GM18951 (cell line): ENCODE measurements at regions not wholly inside any gene's neighbourhood (a gene's known extent, or its start where the extent isn't known, plus 50 kb on each side); places are given as distances from the start of the nearest gene placed in this dataset.

Experiments used
- POLR2A ChIP-seq: IDR thresholded peaks from 4 replicates; pipeline ENCODE4 v1.6.1; 2011; ENCODE audit warnings: mild to moderate bottlenecking; ENCODE audit not compliant: insufficient read length, insufficient read depth; ENCODE audit errors: extremely low read depth
- in situ Hi-C: fragments of 300-500 bp; cut with MboI; formaldehyde crosslinking; loops from one replicate; pipeline ENCODE4 v1.12.0; 2022; ENCODE audit warnings: low sequenced_read_pairs, mixed read lengths, inconsistent platforms; ENCODE audit not compliant: unreplicated experiment

DNA sequence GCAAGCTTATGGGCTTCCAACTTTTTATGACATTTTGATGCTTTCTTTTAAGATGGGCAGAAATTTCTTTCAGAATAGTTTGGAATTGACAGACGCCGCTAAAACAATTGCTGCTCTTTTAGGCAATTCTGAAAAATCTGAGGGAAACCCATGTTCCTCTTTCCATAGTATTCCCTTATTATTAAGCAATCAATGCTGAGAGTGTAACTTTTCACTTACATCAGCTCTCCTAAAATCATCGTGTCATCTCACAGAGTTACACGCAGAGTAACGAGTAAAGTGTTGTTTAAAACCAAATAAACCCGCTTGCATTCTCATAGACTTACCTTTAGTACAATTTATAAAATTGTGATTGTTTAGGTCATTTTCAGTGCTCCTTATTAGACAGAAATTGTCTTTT is 150.6 kb downstream of the MAF start:
- in situ Hi-C loops, result no loop called here
- no peak for TF ChIP-seq POLR2A

DNA sequence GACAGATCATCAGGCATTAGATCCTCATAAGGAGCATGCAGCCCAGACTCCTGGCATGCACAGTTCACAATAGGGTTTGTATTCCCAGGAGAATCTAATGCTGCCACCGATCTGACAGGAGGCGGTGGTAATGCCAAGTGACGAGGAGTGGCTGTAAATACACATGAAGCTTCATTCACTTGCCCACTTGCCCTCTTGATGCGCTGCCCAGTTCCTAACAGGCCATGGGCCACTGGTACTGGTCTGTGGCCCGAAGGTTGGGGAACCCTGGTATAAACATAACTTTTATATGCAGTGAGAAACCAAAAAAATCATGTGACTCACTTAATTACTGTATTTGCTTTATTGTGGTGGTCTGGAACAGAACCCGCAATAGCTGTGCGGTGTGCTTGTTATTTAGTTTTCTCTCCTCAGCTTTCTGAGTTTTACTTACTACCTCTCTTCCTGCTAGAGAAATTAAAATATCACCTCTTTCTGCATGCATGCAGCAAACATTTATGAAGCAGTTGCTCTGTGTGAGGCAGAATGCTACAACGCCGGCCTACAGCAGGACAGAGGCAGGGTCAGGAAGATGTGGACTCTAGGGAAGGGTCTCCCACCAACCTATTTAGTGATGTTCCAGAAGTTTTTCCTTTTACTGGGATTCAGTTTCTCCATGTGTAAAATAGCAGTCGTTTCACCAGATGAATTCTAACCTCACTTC is 151.3 kb downstream of the MAF start:
- no peak for TF ChIP-seq POLR2A
- in situ Hi-C loops, result no loop called here

DNA sequence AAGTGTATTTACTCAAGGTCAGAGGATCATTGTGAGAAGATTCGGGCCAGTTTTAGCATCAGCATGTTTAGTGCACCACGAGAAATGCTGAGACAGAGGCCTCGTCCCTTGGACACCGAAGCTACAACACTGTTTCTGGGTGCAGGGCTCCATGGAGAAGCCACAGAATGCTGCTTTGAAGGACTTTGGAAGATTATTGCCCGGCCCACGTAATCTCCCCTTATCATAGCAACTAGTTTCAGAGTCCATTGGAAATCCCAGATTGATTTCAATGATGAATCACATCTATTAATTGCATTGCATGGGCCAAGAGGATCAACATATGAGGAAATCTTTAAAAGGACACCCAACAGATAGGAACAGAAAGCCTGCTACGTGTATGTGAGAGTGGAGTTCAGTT is 156.0 kb downstream of the MAF start:
- TF ChIP-seq POLR2A, result no peak
- in situ Hi-C loops, result no loop called here

DNA sequence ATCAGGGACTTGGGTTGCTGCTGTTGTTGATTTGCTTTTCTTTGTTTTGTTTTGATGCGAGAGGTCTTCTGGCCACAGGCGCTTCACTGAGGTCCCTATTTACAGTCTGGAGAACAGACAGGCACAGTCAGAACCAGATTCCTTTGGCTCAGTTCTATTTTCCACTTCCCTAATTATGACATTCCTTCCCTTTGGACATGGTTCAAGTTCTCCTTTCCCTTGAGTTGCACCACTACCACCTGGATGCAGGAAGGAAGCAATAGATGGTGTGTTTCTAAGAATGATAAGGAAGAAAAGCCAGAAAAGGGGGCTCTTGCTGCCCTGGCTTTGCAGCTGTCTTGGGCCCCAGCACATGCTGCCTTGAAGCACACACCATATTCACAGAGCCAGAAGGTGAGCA is 160.6 kb downstream of the MAF start:
- in situ Hi-C loops, result no loop called here
- TF ChIP-seq POLR2A, result no peak

DNA sequence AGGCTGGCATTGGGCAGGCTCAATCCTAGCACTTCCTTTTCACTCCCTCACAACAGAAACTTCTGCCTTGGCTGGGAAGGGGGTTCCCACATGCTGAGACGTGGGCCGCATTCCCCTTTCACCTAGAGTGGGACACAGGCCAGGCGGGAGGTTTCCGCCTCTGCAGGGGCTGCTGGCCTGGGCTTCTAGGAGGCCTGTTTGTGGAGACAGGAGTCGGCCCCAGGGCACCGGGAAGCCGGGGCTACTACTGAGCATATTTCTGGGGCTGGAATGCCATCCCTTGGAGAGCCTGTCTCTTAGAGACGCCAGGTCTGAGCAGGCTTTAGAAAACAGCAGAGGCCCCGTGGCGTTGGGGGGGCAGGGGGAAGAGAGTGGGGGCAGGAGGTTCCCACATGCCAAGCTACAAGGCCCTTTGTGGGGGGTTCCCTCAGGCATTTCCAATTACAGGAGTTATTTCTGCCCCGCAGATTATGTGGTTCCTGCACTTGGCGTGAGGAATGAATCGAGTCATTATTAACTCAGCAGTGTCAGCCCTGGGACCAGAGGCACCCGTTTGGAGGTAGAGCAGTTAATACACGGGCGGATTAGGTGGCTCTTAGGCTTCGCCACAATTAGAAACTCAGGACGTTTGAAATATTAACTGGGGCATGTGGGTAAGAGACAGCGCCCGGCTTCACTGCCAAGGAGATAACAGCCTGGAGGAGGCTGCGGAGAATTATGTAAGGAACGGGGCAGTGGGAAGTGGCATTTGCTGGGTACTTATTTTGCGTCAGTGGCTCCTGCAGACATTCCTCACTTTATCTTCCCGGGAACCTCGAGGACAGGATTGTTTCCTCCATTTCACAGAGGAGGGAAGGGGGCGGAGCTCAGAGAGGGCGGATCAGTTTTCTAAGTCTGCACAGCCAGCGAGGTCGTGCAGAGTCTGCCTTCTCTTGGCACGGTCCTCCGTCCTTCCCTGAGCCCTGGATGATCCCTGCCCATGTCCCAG is 162.5 kb downstream of the MAF start:
- in situ Hi-C loops, result no loop called here
- TF ChIP-seq POLR2A, result no peak

DNA sequence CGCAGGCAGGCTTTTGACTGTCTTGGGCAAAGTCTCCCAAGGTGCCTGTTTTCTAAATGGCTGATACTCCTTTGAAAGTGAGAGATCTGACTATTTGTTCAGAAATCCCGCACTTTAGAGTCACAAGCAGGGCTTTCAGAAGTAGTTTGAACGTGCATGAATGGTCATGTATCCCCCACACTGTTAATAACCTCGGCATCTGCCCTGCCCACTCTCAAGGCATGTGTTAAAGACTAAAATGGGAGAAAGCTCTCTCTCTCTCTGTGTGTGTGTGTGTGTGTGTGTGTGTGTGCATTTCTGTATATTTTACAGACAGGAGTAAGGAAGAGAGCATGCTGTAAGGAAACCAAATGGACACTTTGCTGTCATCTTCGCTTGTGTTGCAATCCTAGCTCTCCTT is 163.7 kb downstream of the MAF start:
- no peak for TF ChIP-seq POLR2A
- in situ Hi-C loops, result no loop called here

DNA sequence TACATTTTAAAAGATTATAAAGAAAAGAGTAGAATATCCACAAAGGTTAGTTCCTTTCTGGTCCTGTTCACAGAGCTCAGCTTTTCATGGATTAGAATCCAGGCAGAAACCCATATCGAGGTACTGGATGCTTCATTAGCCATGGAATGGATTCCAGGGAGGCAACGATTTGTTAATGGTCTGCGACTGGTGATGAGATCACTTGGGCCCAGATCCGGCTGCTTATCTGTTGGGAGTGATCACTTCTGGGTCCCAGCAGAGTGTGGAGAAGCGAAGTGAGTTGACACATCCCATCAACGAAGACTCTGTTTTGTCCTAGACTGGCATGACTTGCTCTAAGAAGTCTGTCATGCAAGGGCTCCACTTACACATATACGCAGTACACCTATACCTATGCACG is 165.8 kb downstream of the MAF start:
- no peak for TF ChIP-seq POLR2A
- in situ Hi-C loops, result no loop called here

DNA sequence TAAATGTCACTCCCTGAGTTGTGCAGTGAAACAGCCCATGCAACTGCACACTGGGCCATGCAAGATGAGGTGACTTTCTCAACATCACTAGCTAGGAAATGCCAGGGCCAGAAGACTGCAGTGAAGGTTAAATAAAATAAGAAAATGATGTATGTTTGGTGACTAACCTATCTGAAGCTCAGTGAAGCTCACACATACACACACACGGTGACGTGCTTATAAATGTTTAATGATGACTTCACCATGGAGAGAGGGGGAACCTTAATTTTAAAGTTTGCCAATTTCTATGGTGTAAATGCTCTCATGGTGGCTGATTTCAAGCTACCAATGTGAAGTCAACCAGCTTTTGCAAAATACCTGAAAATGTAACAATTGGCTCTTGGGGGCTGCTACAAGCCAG is 166.4 kb downstream of the MAF start:
- in situ Hi-C loops, result no loop called here
- no peak for TF ChIP-seq POLR2A

DNA sequence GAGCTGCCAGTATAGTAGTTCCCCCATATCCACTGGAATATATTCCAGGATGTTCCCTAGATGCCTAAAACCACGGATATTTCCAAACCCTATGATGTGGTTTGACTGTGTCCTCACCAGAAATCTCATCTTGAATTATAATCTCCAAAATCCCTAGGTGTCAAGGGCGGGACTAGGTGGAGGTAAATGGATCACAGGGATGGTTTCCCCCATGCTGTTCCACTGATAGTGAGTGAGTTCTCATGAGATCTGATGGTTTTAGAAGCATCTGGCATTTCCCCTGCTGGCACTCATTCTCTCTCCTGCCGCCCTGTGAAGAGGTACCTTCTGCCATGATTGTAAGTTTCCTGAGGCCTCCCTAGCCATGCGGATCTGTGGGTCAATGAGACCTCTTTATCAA is 168.6 kb downstream of the MAF start:
- in situ Hi-C loops, result no loop called here

DNA sequence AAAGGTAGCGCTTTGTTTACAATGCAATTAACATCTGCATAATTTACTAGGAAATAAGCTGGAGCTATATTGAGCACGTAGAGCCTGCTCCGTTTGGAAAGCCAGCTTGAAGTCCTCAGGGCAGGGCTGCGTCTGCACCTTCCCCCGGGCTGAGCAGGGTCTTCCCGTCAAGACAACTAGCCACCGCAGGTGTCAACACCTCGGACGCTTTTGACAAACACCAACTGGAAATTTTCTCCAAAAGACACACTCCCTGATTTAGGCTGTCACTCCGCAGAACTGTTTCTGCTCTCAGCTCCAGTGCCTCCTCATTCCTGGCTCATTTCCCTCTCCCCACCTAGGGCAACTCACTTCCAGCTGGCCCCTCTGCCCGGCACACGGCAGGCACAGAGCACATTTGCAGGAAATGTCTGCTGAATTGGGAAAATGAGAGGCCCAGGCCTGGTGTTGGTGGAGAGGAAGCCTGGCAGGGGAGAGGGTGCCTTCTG is 170.3 kb downstream of the MAF start:
- in situ Hi-C loops, result no loop called here

More for the DNA sequence above, 168.6 kb downstream of the MAF start:
- no peak for TF ChIP-seq POLR2A

DNA sequence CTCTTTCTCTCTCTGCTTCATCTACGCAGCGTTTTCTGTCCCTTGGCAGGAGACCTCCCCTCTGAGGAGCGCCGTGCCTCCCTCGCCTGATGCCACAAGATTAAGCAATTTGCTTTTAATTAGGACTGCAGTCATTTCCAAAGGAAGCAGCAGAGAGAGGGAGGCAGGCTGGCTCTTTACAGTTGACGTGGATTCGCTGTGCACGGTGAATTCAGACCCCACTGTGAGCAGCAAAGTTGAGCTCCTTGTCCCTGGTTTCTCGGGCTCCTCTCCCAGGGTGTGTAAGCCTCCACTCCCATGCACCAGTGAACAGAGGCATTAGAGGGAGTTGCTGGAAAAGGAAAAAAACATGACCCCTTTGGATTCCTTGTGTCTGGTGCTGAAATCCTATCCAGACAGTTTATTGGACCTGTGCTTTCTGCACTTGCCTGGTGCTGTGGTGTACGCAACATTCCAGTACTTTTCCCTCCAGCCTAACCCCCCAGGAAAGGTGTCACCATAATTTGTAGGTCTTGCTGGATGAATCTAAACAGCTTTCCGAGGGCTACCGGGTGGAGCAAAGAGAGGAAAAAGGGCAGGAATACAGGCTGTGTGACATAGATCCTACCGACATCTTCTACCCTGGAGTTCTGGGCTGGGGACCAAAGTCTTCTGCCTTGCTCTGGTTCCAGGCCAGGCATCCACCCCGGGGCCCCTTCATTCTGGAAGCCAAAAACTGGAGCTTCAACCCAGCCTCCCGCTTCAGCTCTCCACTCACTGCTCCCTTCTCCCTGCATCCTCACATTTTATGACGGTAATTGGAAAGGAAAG is 171.0 kb downstream of the MAF start:
- in situ Hi-C loops, result no loop called here
- no peak for TF ChIP-seq POLR2A

More for the DNA sequence above, 170.3 kb downstream of the MAF start:
- no peak for TF ChIP-seq POLR2A

DNA sequence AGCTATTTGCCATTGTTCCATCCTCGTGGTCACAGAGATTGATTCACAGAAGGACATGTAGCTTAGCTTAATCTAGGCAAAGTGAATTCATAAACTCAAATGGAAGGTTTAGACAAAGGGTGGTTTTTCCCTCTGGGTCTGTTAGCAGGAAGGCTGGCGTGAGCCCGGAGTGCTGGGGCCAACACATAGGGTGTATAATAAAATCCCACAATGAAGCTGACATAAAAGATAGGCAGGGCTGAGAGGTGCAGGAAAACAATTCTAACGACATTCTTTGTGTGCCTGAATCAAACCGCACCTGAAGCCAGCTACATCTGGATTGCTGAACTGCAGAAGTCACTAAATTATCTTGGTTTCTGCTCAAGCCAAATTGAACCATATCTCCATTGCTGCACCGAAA is 173.9 kb downstream of the MAF start:
- TF ChIP-seq POLR2A, result no peak
- in situ Hi-C loops, result no loop called here

DNA sequence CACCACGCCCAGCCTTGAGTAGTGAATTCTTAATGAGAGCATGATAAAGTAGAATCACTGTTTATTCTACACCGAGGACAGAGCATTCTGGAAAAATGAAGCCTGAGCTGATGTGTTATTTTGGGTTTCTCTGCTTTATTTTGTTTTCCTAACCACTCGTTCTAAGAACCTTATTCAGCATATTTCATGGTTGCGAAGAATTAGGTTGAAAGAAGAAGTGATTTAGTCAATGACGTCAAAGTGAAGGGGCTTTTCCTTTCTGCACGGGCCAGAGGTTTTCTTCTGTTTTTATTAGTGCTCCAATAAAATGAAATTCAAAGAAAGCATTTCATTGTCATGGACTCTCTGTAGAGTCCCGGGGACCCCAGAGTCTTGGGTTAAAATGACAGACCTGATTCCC is 178.5 kb downstream of the MAF start:
- in situ Hi-C loops, result no loop called here
- TF ChIP-seq POLR2A, result no peak
